Upper lobe of left lung (tissue), 4 donors: ENCODE measurements at regions not wholly inside any gene's neighbourhood (a gene's known extent, or its start where the extent isn't known, plus 50 kb on each side); places are given as distances from the start of the nearest gene placed in this dataset.

Source experiments
- CTCF ChIP-seq, 6 experiments: fragments of 450-650 bp in 4 of 6; fragments of 200-600 bp in 2 of 6; sonication (generic) in 2 of 6; IDR thresholded peaks; one replicate each; pipeline ENCODE4 v1.5.1; 2016 to 2019; ENCODE audit warnings: antibody characterized with exemption in 6 of 6
- POLR2A ChIP-seq, 4 donors: fragments of 450-650 bp; IDR thresholded peaks; one replicate each; pipeline ENCODE4 v1.5.1; 2016 to 2017; ENCODE audit warnings: antibody characterized with exemption in 4 of 4, mild to moderate bottlenecking in 2 of 4

DNA sequence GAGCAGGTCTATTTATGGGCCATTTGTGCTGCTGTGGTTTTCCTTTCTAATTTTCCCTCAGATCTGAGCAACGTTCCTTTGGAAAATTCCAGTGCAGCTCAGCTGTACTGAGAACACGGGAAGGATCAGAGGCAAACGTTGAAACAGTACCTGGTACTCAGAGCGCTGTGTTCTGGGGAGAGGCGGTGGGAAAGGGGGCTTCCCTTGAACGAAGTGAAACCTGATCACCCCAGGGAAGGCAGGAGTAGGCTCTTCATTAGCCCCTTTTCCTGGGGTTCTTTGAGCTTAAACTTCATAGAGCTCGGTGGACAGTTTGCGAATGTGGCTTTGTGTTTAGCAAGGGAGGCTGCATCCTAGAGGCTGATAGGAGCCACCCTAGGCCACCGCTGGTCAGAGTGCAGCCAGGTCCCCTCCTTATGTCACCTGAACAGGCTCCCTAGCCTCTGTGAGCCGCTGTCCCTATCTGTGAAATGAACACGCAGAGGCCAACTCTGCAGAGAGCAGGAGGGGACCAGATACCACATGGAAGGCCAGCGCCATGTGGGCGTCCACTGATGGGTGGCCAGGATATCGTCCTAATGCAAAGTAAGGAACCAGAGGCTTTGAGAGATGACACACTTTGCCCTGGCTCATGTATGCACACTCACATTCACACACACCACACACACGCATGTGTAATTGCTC is 1464.8 kb downstream of the BRD1 start:
- TF ChIP-seq CTCF (IDR thresholded peaks at IDR 0.05) (no peak), POLR2A (IDR thresholded peaks at IDR 0.05) (no peak)
